22Rv1 (cell line): ENCODE measurements at regions not wholly inside any gene's neighbourhood (a gene's known extent, or its start where the extent isn't known, plus 50 kb on each side); places are given as distances from the start of the nearest gene placed in this dataset.

Source experiments
- ZFX ChIP-seq: fragments of 450-650 bp; IDR thresholded peaks from 2 replicates; pipeline ENCODE4 v1.6.1; 2017; ENCODE audit warnings: antibody characterized with exemption, borderline replicate concordance
- TF ChIP-seq, protein P1 (sequence below): fragments of 450-650 bp; IDR thresholded peaks from 2 replicates; pipeline ENCODE4 v1.5.1; 2017; ENCODE audit warnings: mild to moderate bottlenecking

DNA sequence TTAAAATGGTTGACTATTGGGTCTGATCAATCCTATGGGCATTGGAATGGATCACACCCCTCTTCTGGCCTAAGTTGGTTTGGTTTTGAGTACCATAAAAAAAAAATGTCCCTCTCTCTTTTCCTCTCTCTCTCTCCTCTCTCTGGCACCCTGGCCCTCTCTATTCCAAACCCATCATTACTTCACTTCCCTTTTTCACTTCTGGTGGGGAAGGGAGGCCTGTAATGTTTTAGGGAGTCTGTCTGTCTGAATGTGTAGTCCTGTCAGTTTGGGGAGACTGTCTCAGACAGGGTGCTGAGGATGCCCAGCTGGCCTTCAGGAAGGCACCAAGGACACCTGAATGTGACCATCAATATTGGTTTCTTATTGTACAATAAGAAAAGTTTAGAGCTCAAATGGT lies 165.8 kb downstream of the CD24 start:
- TF ChIP-seq, protein P1, sequence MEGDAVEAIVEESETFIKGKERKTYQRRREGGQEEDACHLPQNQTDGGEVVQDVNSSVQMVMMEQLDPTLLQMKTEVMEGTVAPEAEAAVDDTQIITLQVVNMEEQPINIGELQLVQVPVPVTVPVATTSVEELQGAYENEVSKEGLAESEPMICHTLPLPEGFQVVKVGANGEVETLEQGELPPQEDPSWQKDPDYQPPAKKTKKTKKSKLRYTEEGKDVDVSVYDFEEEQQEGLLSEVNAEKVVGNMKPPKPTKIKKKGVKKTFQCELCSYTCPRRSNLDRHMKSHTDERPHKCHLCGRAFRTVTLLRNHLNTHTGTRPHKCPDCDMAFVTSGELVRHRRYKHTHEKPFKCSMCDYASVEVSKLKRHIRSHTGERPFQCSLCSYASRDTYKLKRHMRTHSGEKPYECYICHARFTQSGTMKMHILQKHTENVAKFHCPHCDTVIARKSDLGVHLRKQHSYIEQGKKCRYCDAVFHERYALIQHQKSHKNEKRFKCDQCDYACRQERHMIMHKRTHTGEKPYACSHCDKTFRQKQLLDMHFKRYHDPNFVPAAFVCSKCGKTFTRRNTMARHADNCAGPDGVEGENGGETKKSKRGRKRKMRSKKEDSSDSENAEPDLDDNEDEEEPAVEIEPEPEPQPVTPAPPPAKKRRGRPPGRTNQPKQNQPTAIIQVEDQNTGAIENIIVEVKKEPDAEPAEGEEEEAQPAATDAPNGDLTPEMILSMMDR, result no peak
- no peak for TF ChIP-seq ZFX
